Gastroesophageal sphincter (tissue), 4 donors: ENCODE measurements at regions not wholly inside any gene's neighbourhood (a gene's known extent, or its start where the extent isn't known, plus 50 kb on each side); places are given as distances from the start of the nearest gene placed in this dataset.

Source experiments
- ATAC-seq: fragments of 150-250 bp; one replicate; pipeline ENCODE4 v1.9.1; 2016; ENCODE audit warnings: mild to moderate bottlenecking, moderate library complexity
- H3K27ac ChIP-seq, 4 donors: fragments of 200-600 bp; sonication (generic) in 3 of 4; 1 replicate in 3 of 4; 2 replicates in 1 of 4; pipeline ENCODE4 v1.5.1; 2016 to 2019
- H3K27me3 ChIP-seq: fragments of 200-600 bp; sonication (generic); one replicate; pipeline ENCODE4 v1.5.1; 2019
- H3K36me3 ChIP-seq, 2 donors: fragments of 200-600 bp; sonication (generic); one replicate each; pipeline ENCODE4 v1.5.1; 2019; ENCODE audit warnings: control low read depth in 1 of 2
- H3K4me1 ChIP-seq, 3 donors: fragments of 200-600 bp; sonication (generic); 1 replicate in 2 of 3; 2 replicates in 1 of 3; pipeline ENCODE4 v1.5.1; 2016 to 2019; ENCODE audit warnings: control low read depth in 2 of 3
- H3K4me3 ChIP-seq, 2 donors: fragments of 200-600 bp; sonication (generic); one replicate each; pipeline ENCODE4 v1.5.1; 2019; ENCODE audit warnings: mild to moderate bottlenecking in 1 of 2, moderate library complexity in 1 of 2
- H3K9me3 ChIP-seq, 3 donors: fragments of 200-600 bp; sonication (generic); one replicate each; pipeline ENCODE4 v1.5.1; 2017 to 2019; ENCODE audit warnings: control low read depth in 2 of 3
- CTCF ChIP-seq, 4 experiments: fragments of 200-600 bp in 2 of 4; fragments of 450-650 bp in 2 of 4; sonication (generic) in 1 of 4; IDR thresholded peaks; one replicate each; pipeline ENCODE4 v1.5.1; 2017 to 2019; ENCODE audit warnings: antibody characterized with exemption in 4 of 4, mild to moderate bottlenecking in 2 of 4, moderate library complexity in 2 of 4
- EP300 ChIP-seq: sonication (generic); formaldehyde crosslinking; IDR thresholded peaks from one replicate; pipeline ENCODE4 v1.6.1; 2017; ENCODE audit warnings: antibody characterized with exemption, mild to moderate bottlenecking
- POLR2A ChIP-seq, 2 donors: fragments of 450-650 bp; IDR thresholded peaks; one replicate each; pipeline ENCODE4 v1.6.1; 2017; ENCODE audit warnings: antibody characterized with exemption in 2 of 2, mild to moderate bottlenecking in 2 of 2, moderate library complexity in 1 of 2
- POLR2AphosphoS5 ChIP-seq: sonication (generic); formaldehyde crosslinking; IDR thresholded peaks from one replicate; pipeline ENCODE4 v1.6.1; 2017; ENCODE audit warnings: antibody characterized with exemption
- WGBS, 2 donors: methylation state at CpG; one replicate each; pipeline ENCODE4 v1.1.5; 2018; ENCODE audit warnings: low coverage in 1 of 2; 5-methylcytosine and 5-hydroxymethylcytosine counted together

- Histone ChIP-seq H3K27ac (no peak overlapping the region), H3K27me3 (peaks cover 32% of the 10 kb centered on the region), H3K4me1 (no peaks in the 10 kb centered on the region), H3K36me3 (no peaks in the 10 kb centered on the region), H3K4me3 (no peak overlapping the region), H3K9me3 (peaks cover 0 to 34% (median 0%) of the 10 kb centered on the region in 3 donors)
- ATAC-seq, result no peak
- WGBS, 2 donors, result 53 to 65% methylated on average over 6 of the region's 6 CpGs
- no peak for TF ChIP-seq CTCF (IDR thresholded peaks at IDR 0.05)
- no peak for TF ChIP-seq POLR2A (IDR thresholded peaks at IDR 0.05)
- TF ChIP-seq POLR2AphosphoS5, result no peak
- TF ChIP-seq EP300, result no peak
Observed at GRCh38 chr1:5568321-5568720, 423.9 kb downstream of the NPHP4 start.

GRCh38 chr1:5567839-5568238 is 424.4 kb downstream of the NPHP4 start:
- Histone ChIP-seq H3K4me3 (no peak overlapping the region), H3K4me1 (no peaks in the 10 kb centered on the region), H3K27ac (no peak overlapping the region), H3K9me3 (peaks cover 0 to 34% (median 0%) of the 10 kb centered on the region in 3 donors), H3K27me3 (peaks cover 32% of the 10 kb centered on the region), H3K36me3 (no peaks in the 10 kb centered on the region)
- WGBS, 2 donors, result 43 to 58% methylated on average over 2 to 3 of the region's 3 CpGs
- ATAC-seq, result no peak
- TF ChIP-seq POLR2A (IDR thresholded peaks at IDR 0.05) (no peak), EP300 (no peak), POLR2AphosphoS5 (no peak), CTCF (IDR thresholded peaks at IDR 0.05) (no peak)

- ATAC-seq, result no peak
- WGBS, 2 donors, result 60% methylated on average over 1 of the region's 4 CpGs; no CpG with 5 or more reads in 1 of the 2 donors
- Histone ChIP-seq H3K4me1 (no peaks in the 10 kb centered on the region), H3K4me3 (no peak overlapping the region), H3K9me3 (peaks cover 0 to 34% (median 0%) of the 10 kb centered on the region in 3 donors), H3K27ac (no peak overlapping the region), H3K36me3 (no peaks in the 10 kb centered on the region), H3K27me3 (peaks cover 32% of the 10 kb centered on the region)
- TF ChIP-seq CTCF (IDR thresholded peaks at IDR 0.05) (no peak), EP300 (no peak), POLR2A (IDR thresholded peaks at IDR 0.05) (no peak), POLR2AphosphoS5 (no peak)
Observed at GRCh38 chr1:5566924-5567323, 425.3 kb downstream of the NPHP4 start.

- WGBS, 2 donors, result 47 to 100% methylated on average over 2 to 9 of the region's 19 CpGs
- ATAC-seq, result no peak
- peaks cover 0 to 23% (median 0%) of the 10 kb centered on the region in 3 donors for H3K9me3 ChIP-seq
Observed at GRCh38 chr1:5565281-5566125, 426.7 kb downstream of the NPHP4 start.

More at GRCh38 chr1:5565281-5566125, 426.7 kb downstream of the NPHP4 start:
- no peaks in the 10 kb centered on the region for H3K36me3 ChIP-seq
- H3K4me3 ChIP-seq, result no peak overlapping the region
- TF ChIP-seq POLR2AphosphoS5, result no peak
- no peak for TF ChIP-seq CTCF (IDR thresholded peaks at IDR 0.05)
- TF ChIP-seq POLR2A (IDR thresholded peaks at IDR 0.05), result no peak
- no peak for TF ChIP-seq EP300
- H3K27ac ChIP-seq, result no peak overlapping the region
- peaks cover 32% of the 10 kb centered on the region for H3K27me3 ChIP-seq
- H3K4me1 ChIP-seq, result no peaks in the 10 kb centered on the region
